ENCODE measurements at regions not wholly inside any gene's neighbourhood (a gene's known extent, or its start where the extent isn't known, plus 50 kb on each side); places are given as distances from the start of the nearest gene placed in this dataset.

DNA sequence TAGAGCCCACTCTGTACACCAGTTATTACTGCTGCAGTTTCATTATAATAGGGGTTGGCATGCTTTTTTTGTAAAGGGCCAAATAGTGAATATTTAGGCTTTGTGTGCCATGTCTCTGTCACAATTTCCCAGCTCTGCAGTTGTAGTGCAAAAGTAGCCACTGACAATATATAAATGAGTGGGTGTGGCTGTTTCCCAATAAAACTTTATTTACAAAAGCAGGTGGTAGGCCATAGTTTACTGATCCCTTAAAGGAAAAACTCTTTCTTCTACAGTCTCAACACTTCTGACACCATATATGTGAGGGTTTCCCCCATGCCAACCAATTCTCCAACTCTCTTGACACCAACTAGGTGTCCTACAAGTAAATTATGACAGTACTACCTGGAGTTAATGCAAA, 110.2 kb upstream of the NAP1L1 start:
- H3K27me3 ChIP-seq, result no peaks in the 10 kb centered on the region
- peaks cover 0 to 15% (median 9%) of the 10 kb centered on the region in 3 donors for H3K9me3 ChIP-seq
- no peak for TF ChIP-seq CTCF (IDR thresholded peaks at IDR 0.05)
- no peaks in the 10 kb centered on the region for H3K4me1 ChIP-seq
- DNase-seq, result no peak
- intact Hi-C loops (cut with DNase I; ENCODE audit: low total_unique reads), result no loop called here
- H3K36me3 ChIP-seq, result no peaks in the 10 kb centered on the region
- H3K4me3 ChIP-seq, result no peak overlapping the region
- no peak overlapping the region for H3K27ac ChIP-seq

GRCh38 chr12:76193961-76194360, 109.5 kb upstream of the NAP1L1 start:
- Histone ChIP-seq H3K9me3 (peaks cover 0 to 9% (median 6%) of the 10 kb centered on the region in 3 donors), H3K27ac (no peak overlapping the region), H3K4me3 (no peak overlapping the region), H3K36me3 (no peaks in the 10 kb centered on the region), H3K4me1 (no peaks in the 10 kb centered on the region), H3K27me3 (no peaks in the 10 kb centered on the region)
- no peak for TF ChIP-seq CTCF (IDR thresholded peaks at IDR 0.05)
- intact Hi-C loops (cut with DNase I; ENCODE audit: low total_unique reads), result no loop called here
- DNase-seq, result no peak

GRCh38 chr12:76192416-76192815, 107.9 kb upstream of the NAP1L1 start:
- Histone ChIP-seq H3K27ac (no peak overlapping the region), H3K4me1 (no peaks in the 10 kb centered on the region), H3K36me3 (no peaks in the 10 kb centered on the region), H3K9me3 (no peaks in the 10 kb centered on the region), H3K27me3 (no peaks in the 10 kb centered on the region), H3K4me3 (no peak overlapping the region)
- intact Hi-C loops (cut with DNase I; ENCODE audit: low total_unique reads), result no loop called here
- no peak for DNase-seq
- no peak for TF ChIP-seq CTCF (IDR thresholded peaks at IDR 0.05)

DNA sequence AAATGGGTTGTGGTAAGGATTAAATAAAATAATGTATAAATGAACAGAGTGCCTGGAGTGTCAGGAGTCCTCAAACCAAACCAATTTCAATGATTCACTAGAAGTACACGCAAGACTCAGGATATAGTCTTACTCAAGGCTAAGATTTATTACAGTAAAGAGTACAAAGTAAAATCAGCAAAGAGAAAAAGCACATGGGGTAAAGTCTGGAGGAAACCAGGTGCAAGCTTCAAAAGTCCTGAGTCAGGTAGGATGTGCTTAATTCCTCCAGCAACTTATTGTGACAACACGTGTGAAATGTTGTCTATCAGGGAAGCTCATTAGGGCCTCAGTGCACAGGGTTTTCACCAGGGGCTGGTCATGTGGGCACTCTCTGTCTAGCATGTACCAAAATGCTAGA, 105.8 kb upstream of the NAP1L1 start:
- intact Hi-C loops (cut with DNase I; ENCODE audit: low total_unique reads), result no loop called here
- no peaks in the 10 kb centered on the region for H3K4me1 ChIP-seq
- no peaks in the 10 kb centered on the region for H3K9me3 ChIP-seq
- no peak overlapping the region for H3K4me3 ChIP-seq
- H3K27ac ChIP-seq, result no peak overlapping the region
- H3K36me3 ChIP-seq, result no peaks in the 10 kb centered on the region
- TF ChIP-seq CTCF (IDR thresholded peaks at IDR 0.05), result no peak
- no peaks in the 10 kb centered on the region for H3K27me3 ChIP-seq
- no peak for DNase-seq

DNA sequence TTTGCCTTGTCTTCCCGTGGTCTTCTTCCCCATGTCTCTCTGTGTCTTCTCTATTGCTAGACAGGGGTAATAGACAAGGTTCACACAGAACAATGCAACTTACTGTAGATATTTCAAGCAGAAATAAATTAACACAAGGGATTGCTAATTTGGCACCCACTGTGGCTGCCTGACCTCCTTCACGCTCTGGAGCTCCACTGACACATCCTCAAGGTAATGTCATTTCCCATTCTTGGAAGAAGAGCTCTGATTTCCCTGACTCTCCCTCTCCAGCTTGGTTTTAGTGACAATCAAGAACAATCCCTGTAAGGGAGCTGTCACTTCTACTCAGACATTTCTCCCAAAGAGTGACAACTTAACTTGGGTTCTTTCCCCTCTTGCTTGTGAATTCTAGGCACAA, 105.4 kb upstream of the NAP1L1 start:
- Histone ChIP-seq H3K27me3 (no peaks in the 10 kb centered on the region), H3K36me3 (no peaks in the 10 kb centered on the region), H3K27ac (no peak overlapping the region), H3K4me3 (no peak overlapping the region), H3K4me1 (no peaks in the 10 kb centered on the region), H3K9me3 (no peaks in the 10 kb centered on the region)
- intact Hi-C loops (cut with DNase I; ENCODE audit: low total_unique reads), result no loop called here
- no peak for TF ChIP-seq CTCF (IDR thresholded peaks at IDR 0.05)
- no peak for DNase-seq

DNA sequence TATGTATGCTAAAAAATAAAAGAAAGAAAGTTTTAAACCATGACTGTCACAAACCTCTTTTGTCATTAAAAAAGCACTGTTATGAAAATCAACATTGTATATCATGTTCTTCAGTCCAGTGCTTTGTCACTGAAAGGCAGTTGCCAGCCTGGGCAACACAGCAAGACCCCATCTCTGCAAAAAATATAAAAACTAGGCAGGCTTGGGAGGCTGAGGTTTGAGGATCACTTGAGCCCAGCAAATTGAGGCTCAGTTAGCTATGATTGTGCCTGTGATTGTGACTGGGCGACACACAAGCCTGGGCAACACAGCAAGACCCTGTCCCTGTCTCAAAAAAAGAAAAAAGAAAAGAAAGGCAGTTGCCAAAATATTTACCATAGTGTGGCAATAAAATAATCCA, 102.7 kb upstream of the NAP1L1 start:
- Histone ChIP-seq H3K4me3 (no peak overlapping the region), H3K27me3 (no peaks in the 10 kb centered on the region), H3K4me1 (peaks cover 0 to 11% (median 0%) of the 10 kb centered on the region in 4 donors), H3K9me3 (no peaks in the 10 kb centered on the region), H3K36me3 (no peaks in the 10 kb centered on the region), H3K27ac (no peak overlapping the region)
- no peak for DNase-seq
- no peak for TF ChIP-seq CTCF (IDR thresholded peaks at IDR 0.05)
- intact Hi-C loops (cut with DNase I; ENCODE audit: low total_unique reads), result no loop called here

Measured in tibial artery (tissue), 4 donors.